ENCODE measurements at regions not wholly inside any gene's neighbourhood (a gene's known extent, or its start where the extent isn't known, plus 50 kb on each side); places are given as distances from the start of the nearest gene placed in this dataset.
A peak's percentile ranks its signal among the peaks of the same experiment; 100 is the strongest.
"Not testable (repeated sequence)": the region's sequence is repeated elsewhere in the genome, so short reads cannot be mapped to it uniquely, and the experiment has no call there.

DNA sequence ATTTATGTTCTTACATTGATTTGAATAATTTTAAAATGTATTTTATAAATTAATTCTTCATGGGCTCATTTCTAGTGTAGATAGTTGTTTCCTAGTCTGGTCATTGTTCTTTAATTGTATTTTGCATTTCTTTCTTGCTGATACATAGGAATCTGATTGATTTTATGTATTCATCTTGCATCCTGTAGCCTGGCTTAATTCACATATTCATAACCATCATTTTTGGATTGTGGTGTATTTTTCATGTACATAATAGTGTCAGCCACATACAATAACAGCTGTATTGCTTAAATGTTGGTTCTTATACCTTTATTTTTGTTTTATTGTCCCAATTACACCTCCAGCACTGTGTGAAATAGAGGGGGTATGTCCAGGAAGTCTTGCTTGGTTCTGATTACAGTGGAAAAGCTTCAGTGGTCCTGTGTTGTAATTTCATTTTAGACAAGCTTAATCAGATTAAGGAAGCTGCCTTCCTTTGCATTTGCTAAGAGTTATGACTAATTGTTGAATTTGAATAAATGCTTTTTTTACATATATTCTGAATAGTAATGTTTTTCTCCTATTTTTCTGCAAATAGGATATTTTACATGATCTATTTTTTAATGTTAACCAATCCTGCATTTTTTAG, 103.7 kb downstream of the USP22 start:
- H3K36me3 ChIP-seq, result peaks cover 8% of the 10 kb centered on the region
- no peaks in the 10 kb centered on the region for H3K9me3 ChIP-seq (ENCODE audit: low read depth)
- H3K27me3 ChIP-seq, result no peaks in the 10 kb centered on the region

DNA sequence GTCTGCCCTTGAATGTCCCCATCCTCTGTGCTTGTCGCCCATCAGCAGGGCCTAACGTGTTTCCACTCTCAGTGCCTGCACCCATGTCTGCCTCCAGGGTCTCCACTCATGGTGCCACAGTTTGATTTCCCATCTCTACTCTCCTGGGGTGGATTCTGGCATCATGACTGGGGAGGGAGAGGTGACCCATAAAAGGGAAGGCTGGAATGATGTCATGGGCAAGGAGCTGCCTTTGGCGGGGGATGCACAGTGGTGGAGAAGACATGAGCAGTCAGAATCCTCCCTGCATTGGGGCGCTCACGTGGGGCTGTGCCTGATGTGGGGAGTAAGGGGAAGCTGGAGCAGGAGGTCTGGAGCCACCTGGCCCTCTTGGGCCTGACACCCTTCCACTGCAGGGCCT, 100.9 kb downstream of the USP22 start:
- no peaks in the 10 kb centered on the region for H3K27me3 ChIP-seq

More for the DNA sequence above, 103.7 kb downstream of the USP22 start:
- Histone ChIP-seq H3K27ac (no peak overlapping the region), H3K4me1 (ENCODE audit: low read depth) (no peaks in the 10 kb centered on the region), H3K4me3 (no peak overlapping the region)
- DNase-seq (ENCODE audit: low read depth in 1 of 2, low spot score in 1 of 2), result peak in 1 of 2 donors; percentile 40
- TF ChIP-seq, protein P1, sequence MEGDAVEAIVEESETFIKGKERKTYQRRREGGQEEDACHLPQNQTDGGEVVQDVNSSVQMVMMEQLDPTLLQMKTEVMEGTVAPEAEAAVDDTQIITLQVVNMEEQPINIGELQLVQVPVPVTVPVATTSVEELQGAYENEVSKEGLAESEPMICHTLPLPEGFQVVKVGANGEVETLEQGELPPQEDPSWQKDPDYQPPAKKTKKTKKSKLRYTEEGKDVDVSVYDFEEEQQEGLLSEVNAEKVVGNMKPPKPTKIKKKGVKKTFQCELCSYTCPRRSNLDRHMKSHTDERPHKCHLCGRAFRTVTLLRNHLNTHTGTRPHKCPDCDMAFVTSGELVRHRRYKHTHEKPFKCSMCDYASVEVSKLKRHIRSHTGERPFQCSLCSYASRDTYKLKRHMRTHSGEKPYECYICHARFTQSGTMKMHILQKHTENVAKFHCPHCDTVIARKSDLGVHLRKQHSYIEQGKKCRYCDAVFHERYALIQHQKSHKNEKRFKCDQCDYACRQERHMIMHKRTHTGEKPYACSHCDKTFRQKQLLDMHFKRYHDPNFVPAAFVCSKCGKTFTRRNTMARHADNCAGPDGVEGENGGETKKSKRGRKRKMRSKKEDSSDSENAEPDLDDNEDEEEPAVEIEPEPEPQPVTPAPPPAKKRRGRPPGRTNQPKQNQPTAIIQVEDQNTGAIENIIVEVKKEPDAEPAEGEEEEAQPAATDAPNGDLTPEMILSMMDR (IDR thresholded peaks at IDR 0.05; ENCODE audit: low read depth, low read length), result no peak

DNA sequence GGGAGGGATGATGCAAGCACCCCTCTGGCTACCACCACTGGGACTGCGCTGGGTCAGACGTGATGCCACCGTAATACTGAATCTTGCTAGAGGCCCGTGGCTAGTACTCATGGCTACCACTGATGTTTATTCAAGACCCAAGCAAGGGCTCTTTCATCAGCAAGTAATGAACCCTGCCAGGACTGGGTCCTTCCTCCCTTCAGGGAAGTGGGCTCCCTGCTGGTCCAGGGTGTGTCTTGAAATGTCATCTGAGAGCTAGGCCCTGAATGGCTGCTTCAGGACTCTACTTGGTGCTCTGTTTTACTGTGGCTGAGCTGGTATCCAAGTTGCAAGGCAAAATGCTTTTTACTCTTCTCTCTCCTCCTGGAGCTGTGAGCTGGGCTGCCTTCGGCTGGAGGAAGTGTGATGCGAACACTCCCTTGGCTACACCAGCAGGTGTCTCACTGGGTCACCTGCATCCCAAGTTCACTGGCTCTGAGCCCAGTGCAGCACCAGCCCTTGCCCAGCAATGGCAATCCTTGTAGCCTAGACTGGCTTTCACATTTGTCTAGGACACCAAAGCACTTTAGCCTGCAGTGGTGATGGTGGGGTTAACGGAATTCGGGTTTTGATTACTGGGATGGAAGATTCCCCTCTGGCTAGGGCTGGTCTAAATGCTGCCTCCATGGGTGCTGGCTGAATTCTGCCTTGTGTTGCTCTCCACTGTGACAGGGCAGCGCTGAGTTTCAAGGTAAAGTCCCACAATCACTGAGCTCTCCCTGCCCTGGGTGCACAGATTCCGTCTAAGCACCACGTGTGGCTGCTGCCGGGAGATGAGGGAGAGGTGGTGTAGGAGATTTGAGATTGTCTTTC, 98.6 kb downstream of the USP22 start:
- TF ChIP-seq, protein P1 (IDR thresholded peaks at IDR 0.05; ENCODE audit: low read depth, low read length), result no peak
- DNase-seq (ENCODE audit: low read depth in 1 of 2, low spot score in 1 of 2), result peak in 1 of 2 donors; percentile 49
- H3K4me1 ChIP-seq (ENCODE audit: low read depth), result no peaks in the 10 kb centered on the region
- H3K36me3 ChIP-seq, result peaks cover 8% of the 10 kb centered on the region
- H3K4me3 ChIP-seq, result no peak overlapping the region
- no peaks in the 10 kb centered on the region for H3K27me3 ChIP-seq
- peak overlapping the region; percentile 32 for H3K27ac ChIP-seq
- H3K9me3 ChIP-seq (ENCODE audit: low read depth), result no peaks in the 10 kb centered on the region

More for the DNA sequence above, 100.9 kb downstream of the USP22 start:
- TF ChIP-seq, protein P1 (IDR thresholded peaks at IDR 0.05; ENCODE audit: low read depth, low read length), result no peak
- Histone ChIP-seq H3K9me3 (ENCODE audit: low read depth) (no peaks in the 10 kb centered on the region), H3K4me3 (no peak overlapping the region), H3K4me1 (ENCODE audit: low read depth) (no peaks in the 10 kb centered on the region), H3K36me3 (peaks cover 8% of the 10 kb centered on the region), H3K27ac (no peak overlapping the region)
- no peak for DNase-seq (ENCODE audit: low read depth in 1 of 2, low spot score in 1 of 2)

DNA sequence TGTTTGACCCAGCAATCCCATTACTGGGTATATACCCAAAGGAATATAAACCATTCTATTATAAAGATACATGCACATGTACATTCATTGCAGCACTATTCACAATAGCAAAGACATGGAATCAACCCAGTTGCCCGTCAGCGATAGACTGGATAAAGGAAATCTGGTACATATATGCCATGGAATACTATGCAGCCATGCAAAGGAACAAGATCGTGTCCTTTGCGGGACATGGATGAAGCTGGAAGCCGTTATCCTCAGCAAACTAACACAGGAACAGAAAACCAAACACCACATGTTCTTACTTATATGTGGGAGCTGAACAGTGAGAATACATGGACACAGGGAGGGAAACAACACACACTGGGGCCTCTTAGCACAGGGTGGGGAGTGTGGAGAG, 95.1 kb downstream of the USP22 start:
- not testable (repeated sequence) for H3K27ac ChIP-seq; H3K9me3 ChIP-seq (ENCODE audit: low read depth); H3K4me1 ChIP-seq (ENCODE audit: low read depth); H3K4me3 ChIP-seq; H3K27me3 ChIP-seq; H3K36me3 ChIP-seq; DNase-seq (ENCODE audit: low read depth in 1 of 2, low spot score in 1 of 2)

DNA sequence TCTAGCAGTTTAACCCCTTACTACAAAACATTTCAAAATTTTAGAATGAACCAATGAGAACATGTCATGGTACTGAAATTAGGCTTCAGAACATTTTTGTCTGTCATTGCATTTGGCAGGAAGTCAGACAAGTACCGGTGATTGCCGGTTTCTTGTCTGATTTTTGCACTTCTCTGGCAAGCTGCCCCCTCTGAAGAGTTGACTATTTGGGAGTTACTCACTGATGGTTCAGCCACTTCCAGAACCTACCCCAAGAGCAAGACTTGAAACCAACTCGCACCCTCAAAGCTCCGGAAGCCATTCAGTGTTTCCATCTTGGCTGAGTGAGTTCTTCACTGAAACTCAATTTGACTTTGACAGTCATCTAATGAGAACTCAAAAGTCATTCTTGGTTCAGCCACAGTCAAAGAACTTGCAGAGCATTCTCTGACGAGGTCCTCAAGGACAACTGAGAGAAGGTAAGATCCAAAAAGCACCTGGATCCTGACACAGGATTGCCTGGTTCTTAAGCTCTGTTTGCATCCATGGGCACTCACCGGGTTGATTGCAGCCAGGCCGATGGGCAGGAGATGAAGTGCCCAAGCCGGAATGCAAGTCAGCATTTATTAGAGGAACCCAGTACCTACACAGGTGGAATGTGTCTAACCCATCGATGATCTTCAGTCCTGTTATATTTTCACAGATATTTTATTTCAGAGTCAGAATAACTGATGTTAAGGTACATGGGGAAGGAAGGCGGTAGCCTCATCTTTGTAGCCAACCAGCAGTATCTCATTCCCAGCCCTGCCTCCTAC, 93.6 kb downstream of the USP22 start:
- Histone ChIP-seq H3K27me3 (no peaks in the 10 kb centered on the region), H3K4me3 (no peak overlapping the region), H3K4me1 (ENCODE audit: low read depth) (no peaks in the 10 kb centered on the region), H3K9me3 (ENCODE audit: low read depth) (no peaks in the 10 kb centered on the region), H3K27ac (no peak overlapping the region), H3K36me3 (no peaks in the 10 kb centered on the region)
- DNase-seq (ENCODE audit: low read depth in 1 of 2, low spot score in 1 of 2), result no peak
- TF ChIP-seq, protein P1 (IDR thresholded peaks at IDR 0.05; ENCODE audit: low read depth, low read length), result no peak

Data from cardiac muscle cell (in vitro differentiated cells and primary cell).